HG02798 (cell line): ENCODE measurements at regions not wholly inside any gene's neighbourhood (a gene's known extent, or its start where the extent isn't known, plus 50 kb on each side); places are given as distances from the start of the nearest gene placed in this dataset.
"Not testable (repeated sequence)": the region's sequence is repeated elsewhere in the genome, so short reads cannot be mapped to it uniquely, and the experiment has no call there.

Experiments used
- ATAC-seq: cut with Tn5 transposase; IDR thresholded peaks from one replicate; pipeline ENCODE4 v1.9.1; 2021; ENCODE audit warnings: mild to moderate bottlenecking; ENCODE audit not compliant: unreplicated experiment, poor library complexity

- ATAC-seq: no peak
Observed at GRCh38 chr5:112472614-112473013, 53.5 kb upstream of the EPB41L4A start.

DNA sequence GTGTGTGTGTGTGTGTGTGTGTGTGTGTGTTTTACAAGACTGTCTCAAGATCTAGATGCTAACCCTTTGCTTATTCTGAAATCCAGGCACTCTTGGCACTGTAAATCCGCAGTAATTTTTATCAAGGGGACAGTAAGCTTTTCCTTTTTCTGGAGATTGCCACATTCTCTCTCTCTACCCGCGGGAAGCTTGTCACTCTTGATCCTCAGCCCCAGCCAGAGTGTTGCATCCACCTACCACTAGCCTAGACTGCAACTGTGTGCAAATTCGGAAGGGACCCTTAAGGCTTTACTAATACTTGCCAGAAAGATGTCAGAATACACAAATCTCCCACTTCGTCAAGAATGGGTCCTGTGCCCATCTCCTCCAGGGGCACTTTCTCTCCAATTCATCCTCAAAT lies 54.9 kb upstream of the EPB41L4A start:
- ATAC-seq: no peak

- no peak for ATAC-seq
Observed at GRCh38 chr5:112475747-112476365, 56.8 kb upstream of the EPB41L4A start.

DNA sequence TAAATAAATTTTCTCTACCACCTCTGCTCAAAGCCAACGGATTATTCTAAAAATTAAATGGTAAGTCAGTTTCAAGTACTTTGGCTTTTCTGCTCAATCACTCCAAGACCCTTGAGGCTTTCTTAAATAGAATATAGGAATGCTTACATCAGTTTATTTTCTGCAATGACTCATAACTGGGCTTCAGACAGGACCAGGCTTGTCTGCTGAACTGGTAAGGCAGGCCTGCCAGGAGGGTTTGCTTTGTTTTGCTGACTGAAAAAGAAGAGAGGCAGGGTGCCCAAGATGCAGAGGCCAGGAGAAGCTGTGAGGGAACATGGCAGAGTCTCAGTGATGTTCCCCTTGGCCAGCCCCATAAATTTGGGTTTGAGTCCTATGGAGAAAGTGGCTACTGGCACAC lies 60.3 kb upstream of the EPB41L4A start:
- peak; percentile 65 for ATAC-seq

- no peak for ATAC-seq
Observed at GRCh38 chr5:112480501-112480900, 61.4 kb upstream of the EPB41L4A start.

DNA sequence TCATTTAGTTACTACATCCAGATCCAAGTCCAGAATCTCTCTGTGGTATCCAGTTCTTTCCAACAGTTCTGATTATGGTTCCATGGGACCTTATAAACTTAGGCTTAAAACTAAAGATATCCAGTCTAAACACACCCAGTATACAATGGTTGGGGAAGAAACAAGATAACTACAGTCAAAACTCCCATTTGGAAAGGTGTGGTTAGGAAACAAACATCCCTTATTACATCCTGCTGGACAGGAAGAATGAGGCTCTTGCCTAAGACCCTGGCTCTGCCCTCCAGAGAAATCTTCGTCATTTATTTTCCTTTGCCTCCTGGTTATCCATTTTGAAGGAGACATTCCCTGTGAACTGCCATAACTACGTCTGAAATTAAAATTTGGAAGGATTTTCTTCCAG lies 64.6 kb upstream of the EPB41L4A start:
- no peak for ATAC-seq

DNA sequence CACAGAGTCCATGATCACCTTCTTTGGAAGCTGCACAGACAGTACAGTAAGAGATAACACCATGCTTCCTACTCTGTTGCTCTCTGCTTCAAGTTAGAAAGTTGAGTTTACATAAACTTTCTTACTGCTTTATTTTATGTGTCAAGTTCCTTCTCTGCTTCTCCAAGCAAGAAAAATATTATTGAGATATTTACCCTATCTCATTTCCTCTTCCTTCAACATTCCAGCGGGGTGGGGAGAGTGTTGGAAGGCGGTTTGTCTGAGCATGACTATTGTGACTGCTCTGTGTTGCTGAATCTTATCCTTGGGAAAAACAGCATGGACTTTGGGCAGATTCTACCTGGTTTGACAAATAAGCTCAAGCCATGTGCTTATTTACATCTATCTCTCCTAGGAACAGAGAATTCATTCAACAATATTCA lies 66.9 kb upstream of the EPB41L4A start:
- ATAC-seq: no peak

GRCh38 chr5:112491257-112491656 lies 72.2 kb upstream of the EPB41L4A start:
- no peak for ATAC-seq

DNA sequence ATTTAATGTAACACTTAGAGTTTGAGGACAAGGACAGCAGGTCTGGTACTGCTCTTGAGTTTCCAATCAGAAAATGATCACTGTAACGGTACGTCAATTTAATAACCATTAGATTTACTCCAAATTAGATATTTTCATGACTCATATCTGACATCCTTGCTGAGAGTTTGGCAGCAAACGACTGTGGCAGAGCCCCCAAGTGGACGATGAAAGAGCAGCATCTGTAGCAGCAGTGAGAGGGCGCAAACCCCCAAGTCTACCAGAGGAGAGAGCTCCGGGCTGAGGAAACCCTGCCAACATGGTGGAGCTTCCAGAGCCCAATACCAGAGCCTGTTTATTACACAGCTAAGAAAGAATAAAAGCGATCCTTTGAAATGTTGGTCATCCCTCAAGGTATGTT lies 73.2 kb upstream of the EPB41L4A start:
- peak; percentile 100 for ATAC-seq

DNA sequence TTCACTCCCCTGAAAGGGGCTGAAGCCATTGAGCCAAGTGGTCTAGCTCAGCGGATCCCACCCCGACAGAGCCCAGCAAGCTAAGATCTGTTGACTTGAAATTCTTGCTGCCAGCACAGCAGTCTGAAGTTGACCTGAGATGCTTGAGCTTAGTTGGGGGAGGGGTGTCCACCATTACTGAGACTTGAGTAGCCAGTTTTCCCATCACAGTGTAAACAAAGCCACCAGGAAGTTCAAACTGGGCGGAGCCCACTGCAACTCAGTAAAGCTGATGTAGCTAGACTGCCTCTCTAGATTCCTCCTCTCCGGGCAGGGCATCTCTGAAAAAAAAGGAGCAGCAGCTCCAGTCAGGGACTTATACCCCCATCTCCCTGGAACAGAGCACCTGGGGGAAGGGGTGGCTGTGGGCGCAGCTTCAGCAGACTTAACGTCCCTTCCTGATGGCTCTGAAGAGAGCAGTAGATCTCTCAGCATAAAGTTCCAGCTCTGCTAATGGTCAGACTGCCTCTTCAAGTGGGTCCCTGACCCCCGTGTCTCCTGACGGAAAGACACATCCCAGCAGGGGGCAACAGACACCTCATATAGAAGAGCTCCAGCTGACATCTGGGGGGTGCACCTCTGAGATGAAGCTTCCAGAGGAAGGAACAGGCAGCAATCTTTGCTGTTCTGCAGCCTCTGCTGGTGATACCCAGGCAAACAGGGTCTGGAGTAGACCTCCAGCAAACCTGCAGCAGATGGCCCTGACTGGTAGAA lies 84.8 kb upstream of the EPB41L4A start:
- not testable (repeated sequence) for ATAC-seq

DNA sequence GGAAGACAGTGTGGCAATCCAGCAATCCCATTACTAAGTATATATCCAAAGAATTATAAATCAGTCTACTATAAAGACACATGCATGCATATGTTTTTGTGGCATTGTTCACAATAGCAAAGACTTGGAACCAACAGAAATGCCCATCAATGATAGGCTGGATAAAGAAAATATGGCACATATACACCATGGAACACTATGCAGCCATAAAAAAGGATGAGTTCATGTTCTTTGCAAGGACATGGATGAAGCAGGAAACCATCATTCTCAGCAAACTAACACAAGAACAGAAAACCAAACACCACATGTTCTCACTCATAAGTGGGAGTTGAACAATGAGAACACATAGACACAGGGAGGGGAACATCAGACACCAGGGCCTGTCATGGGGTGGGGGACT lies 90.0 kb upstream of the EPB41L4A start:
- not testable (repeated sequence) for ATAC-seq

DNA sequence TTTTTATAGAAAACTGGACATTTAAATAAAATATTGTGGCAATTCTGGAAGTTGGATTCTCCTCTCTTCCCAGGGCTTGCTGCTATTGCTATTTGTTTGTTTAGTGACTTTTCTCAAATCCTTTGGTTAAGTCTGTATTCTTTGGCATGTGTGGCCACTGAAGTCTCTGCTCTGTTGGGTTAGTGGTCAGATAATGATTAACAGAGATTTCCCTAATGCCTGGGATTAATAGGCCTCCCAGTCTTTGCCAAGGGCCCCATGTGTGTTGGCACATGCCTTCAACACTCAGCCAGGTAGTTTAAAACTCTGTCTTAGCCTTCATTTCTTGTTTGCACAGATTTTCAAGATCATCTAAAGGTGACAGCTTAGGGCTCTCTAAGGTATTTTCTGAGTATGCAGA lies 92.8 kb upstream of the EPB41L4A start:
- ATAC-seq: no peak

DNA sequence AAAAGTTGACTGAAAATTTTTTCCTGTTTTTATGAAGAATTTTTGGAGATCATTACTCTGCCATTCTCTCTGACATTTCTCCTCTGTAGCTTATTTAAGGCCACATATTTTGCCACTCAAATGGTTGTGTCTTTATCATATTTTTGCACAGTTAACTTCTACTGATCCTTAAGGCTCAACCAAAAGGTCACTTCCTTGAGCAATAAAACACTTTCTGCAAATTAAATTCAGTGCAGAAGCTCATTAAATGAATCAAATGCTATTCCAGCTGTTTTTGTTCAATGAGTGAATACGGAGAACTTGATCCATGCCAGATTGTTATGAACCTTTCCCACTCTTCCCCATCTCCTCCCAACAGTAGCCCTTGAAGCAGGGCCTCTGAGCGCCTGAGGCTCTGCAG lies 93.8 kb upstream of the EPB41L4A start:
- no peak for ATAC-seq

DNA sequence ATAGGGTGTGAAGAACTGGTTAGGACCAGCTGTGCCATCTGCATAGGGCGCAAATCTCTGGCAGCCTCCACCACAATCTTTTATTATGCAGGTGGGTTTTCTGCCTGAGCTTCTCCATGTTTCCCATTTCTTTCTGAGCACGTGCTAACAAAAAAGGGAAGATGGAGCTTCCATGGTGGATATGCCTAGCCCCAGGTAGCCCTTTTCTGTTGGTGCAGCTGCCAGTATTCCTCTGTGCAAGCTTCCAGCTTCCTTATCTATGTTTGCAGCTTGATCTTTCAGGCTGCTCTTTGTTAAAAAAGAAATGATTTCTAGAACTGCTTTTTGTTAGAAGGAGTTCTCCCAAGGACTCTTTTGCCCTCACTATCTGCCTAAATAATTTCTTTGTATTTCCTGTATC lies 95.0 kb upstream of the EPB41L4A start:
- ATAC-seq: no peak

DNA sequence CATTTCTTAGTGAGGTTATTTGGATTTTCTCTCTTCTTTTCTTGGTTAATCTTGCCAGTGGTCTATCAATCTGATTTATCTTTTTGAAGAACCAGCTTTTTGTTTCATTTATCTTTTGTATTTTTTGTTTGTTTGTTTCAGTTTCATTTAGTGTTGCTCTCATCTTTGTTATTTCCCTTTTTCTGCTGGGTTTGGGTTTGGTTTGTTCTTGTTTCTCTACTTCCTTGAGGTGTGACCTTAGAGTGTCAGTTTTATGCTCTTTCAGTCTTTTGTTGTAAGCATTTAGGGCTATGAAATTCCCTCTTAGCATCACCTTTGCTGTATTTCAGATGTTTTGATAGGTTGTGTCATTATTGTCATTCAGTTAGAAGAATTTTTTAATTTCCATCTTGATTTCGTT lies 101.4 kb upstream of the EPB41L4A start:
- ATAC-seq: peak; percentile 24

- ATAC-seq: peak; percentile 81
Observed at GRCh38 chr5:112522891-112523673, 104.0 kb upstream of the EPB41L4A start.

DNA sequence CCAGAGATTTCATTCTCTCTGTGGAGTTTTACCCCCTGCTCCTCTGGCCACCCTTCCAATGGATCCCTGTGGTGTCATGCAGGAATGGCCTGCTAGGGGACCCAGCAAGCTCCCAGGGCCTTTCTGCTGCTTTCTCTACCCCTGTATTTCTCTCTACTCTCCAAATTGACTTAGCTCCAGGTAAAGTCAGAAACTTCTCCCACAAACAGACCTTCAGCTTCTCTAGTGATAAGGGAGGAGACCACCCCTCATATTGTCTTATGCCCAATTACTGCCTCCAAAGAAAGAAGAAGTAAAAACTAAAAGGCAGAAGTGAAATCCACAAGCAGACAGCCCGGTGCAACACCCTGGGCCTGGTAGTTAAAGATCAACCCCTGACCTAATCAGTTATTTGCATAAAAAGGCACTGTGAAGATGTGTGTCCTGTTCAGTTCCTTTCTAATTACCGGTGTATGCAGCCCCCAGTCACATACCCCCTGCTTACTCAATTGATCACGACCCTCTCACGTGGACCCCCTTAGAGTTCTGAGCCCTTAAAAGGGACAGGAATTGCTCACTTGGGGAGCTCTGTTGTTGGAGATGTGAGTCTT lies 104.7 kb upstream of the EPB41L4A start:
- peak; percentile 58 for ATAC-seq

DNA sequence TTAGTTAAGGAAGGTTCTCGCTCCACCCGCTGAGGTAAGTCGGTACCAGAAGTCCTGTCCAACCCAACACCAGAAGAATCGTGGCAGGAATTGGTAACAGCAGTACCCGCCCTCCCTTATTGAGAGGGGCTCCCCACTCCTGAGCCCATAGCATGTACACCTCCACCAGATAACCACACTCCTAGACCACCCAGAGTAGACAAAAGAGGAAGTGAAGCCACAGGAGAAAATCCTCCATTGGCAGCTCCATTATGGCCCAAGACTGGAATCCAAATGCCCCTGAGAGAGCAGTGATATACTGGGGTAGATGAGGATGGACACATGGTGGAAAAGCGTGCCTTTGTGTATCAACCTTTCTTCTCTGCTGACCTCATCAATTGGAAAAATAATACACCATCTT lies 106.1 kb upstream of the EPB41L4A start:
- ATAC-seq: no peak

DNA sequence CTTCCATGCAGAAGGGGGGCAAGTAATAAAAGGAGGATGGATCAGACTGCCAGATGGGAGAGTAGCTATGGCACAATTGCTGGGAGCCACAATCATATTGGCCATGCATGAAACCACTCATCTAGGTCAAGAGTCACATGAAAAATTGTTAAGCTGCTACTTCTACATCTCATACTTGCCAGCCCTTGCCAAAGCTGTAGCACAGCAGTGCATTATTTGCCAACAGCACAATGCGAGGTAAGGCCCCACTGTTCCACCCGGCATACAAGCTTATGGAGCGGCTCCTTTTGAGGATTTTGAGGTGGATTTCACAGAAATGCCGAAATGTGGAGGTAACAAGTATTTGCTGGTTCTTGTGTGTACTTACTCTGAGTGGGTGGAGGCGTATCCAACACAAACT lies 109.9 kb upstream of the EPB41L4A start:
- no peak for ATAC-seq

DNA sequence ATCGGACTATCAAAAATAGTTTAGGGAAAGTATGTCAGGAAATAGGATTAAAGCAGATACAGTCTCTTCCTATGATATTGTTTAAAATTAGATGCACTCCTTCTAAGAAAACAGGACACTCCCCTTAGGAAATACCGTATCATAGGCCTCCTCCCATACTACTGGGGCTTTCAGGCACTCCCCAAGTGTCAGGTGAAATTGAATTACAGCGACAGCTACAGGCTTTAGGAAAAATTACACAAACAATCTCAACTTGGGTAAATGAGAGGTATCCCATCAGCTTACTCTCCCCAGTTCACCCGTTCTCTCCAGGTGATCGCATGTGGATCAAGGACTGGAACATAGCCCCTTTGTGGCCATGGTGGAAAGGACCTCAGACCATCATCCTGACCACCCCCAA lies 110.4 kb upstream of the EPB41L4A start:
- ATAC-seq: peak; percentile 49
